ENCODE measurements at regions not wholly inside any gene's neighbourhood (a gene's known extent, or its start where the extent isn't known, plus 50 kb on each side); places are given as distances from the start of the nearest gene placed in this dataset.

- TF ChIP-seq HIVEP1 (CRISPR knock-in tag; IDR thresholded peaks at IDR 0.05), result no peak
- no peak for TF ChIP-seq ARID3A (IDR thresholded peaks at IDR 0.05; ENCODE audit: borderline replicate concordance, low read depth, low read length)
- TF ChIP-seq GTF2F1 (IDR thresholded peaks at IDR 0.05; ENCODE audit: low read depth, low read length), result no peak
- no peak for TF ChIP-seq UBTF (IDR thresholded peaks at IDR 0.05; ENCODE audit: borderline replicate concordance in 1 of 2, low read depth in 2 of 2, low read length in 2 of 2)
- TF ChIP-seq ZNF197 (CRISPR knock-in tag; IDR thresholded peaks at IDR 0.05; ENCODE audit: low read depth), result no peak
- no peak for TF ChIP-seq CTCF (IDR thresholded peaks at IDR 0.05 in 2 of 3, conservative IDR thresholded peaks at IDR 0.05 in 1 of 3; ENCODE audit: insufficient read depth in 2 of 3, low read depth in 1 of 3, low read length in 3 of 3)
- no peak for TF ChIP-seq YY1 (IDR thresholded peaks at IDR 0.05; ENCODE audit: borderline replicate concordance in 1 of 3, control insufficient read depth in 1 of 3, extremely low read depth in 1 of 3, insufficient read depth in 3 of 3, insufficient read length in 1 of 3, insufficient replicate concordance in 2 of 3, low read depth in 1 of 3, low read length in 2 of 3)
Observed at GRCh38 chr6:67165606-67166005, 1458.6 kb upstream of the EYS start.

Data from K562 (cell line).